B cell (primary cell): ENCODE measurements at regions not wholly inside any gene's neighbourhood (a gene's known extent, or its start where the extent isn't known, plus 50 kb on each side); places are given as distances from the start of the nearest gene placed in this dataset.

Source experiments
- ATAC-seq: fragments of 200-7000 bp; cut with Tn5 transposase; one replicate; pipeline ENCODE4 v1.10.0; 2021; ENCODE audit warnings: low read depth, mild to moderate bottlenecking, moderate number of reproducible peaks, moderate library complexity
- CTCF ChIA-PET: fragments of 350-600 bp; sonication (Branson Sonifier 250); formaldehyde crosslinking; loops from one replicate; lab custom pipeline; 2021; ENCODE audit warnings: antibody characterized with exemption, inconsistent platforms; lab: Charles Lee
- POLR2A ChIA-PET: fragments of 350-600 bp; sonication (Branson Sonifier 250); formaldehyde crosslinking; loops from one replicate; lab custom pipeline; 2021; ENCODE audit warnings: antibody characterized with exemption; lab: Charles Lee
- DNase-seq: peaks from one replicate; pipeline ENCODE4 v3.0.0; 2013
- H2AFZ ChIP-seq: 2 replicates; pipeline ENCODE4 v1.6.1; 2012; ENCODE audit warnings: mild to moderate bottlenecking, low read depth, low read length; ENCODE audit not compliant: insufficient read depth, poor library complexity, severe bottlenecking
- H3K27ac ChIP-seq, 2 donors: 1 replicate in 1 of 2; 2 replicates in 1 of 2; pipeline ENCODE4 v1.5.1; 2012 to 2013; ENCODE audit warnings: low read length in 2 of 2, mild to moderate bottlenecking in 2 of 2, moderate library complexity in 1 of 2
- H3K27me3 ChIP-seq, 4 experiments: fragments of 200-600 bp in 1 of 4; sonication (generic) in 1 of 4; replicated peaks in 1 of 4; 1 replicate in 2 of 4; 2 replicates in 2 of 4; pipeline versions ENCODE4 v1.6.1 to v1.7.0; 2013 to 2016; ENCODE audit warnings: low read length in 3 of 4, mild to moderate bottlenecking in 2 of 4, mixed read lengths in 1 of 4, moderate library complexity in 1 of 4; ENCODE audit not compliant: insufficient read depth in 4 of 4, control insufficient read depth in 3 of 4; ENCODE audit errors: control extremely low read depth in 1 of 4
- H3K36me3 ChIP-seq, 2 experiments: replicated peaks in 1 of 2; 1 replicate in 1 of 2; 2 replicates in 1 of 2; pipeline versions ENCODE4 v1.6.1 to v1.7.1; 2013; ENCODE audit warnings: low read length in 1 of 2; ENCODE audit not compliant: insufficient read depth in 2 of 2, control insufficient read depth in 1 of 2; ENCODE audit errors: control extremely low read depth in 1 of 2, extremely low read depth in 1 of 2
- H3K4me1 ChIP-seq, 2 donors: fragments of 200-600 bp in 1 of 2; sonication (generic) in 1 of 2; 1 replicate in 1 of 2; 2 replicates in 1 of 2; pipeline versions ENCODE4 v1.5.1 to v1.6.1; 2013 to 2017; ENCODE audit warnings: low read length in 2 of 2; ENCODE audit not compliant: control insufficient read depth in 2 of 2, insufficient read depth in 2 of 2
- H3K4me2 ChIP-seq: replicated peaks from 2 replicates; pipeline ENCODE3; 2012; ENCODE audit warnings: mild to moderate bottlenecking, low read depth, low read length; ENCODE audit not compliant: poor library complexity, severe bottlenecking
- H3K4me3 ChIP-seq, 5 experiments: fragments of 200-600 bp in 1 of 5; sonication (generic) in 1 of 5; 1 replicate in 3 of 5; 2 replicates in 2 of 5; pipeline versions ENCODE4 v1.5.1 to v1.7.0; 2011 to 2016; ENCODE audit warnings: low read length in 4 of 5, mild to moderate bottlenecking in 4 of 5, low read depth in 2 of 5, control low read depth in 1 of 5, moderate library complexity in 1 of 5; ENCODE audit not compliant: insufficient read depth in 1 of 5; ENCODE audit errors: control extremely low read depth in 1 of 5, extremely low read depth in 1 of 5
- H3K79me2 ChIP-seq: fragments of 200-600 bp; sonication (generic); one replicate; pipeline ENCODE4 v1.6.0; 2016; ENCODE audit warnings: low read length; ENCODE audit not compliant: control insufficient read depth, insufficient read depth
- H3K9ac ChIP-seq: fragments of 200-600 bp; sonication (generic); 2 replicates; pipeline ENCODE4 v1.6.1; 2017; ENCODE audit warnings: mild to moderate bottlenecking, low read length, moderate library complexity
- H3K9me3 ChIP-seq, 3 donors: one replicate each; pipeline versions ENCODE4 v1.6.1 to v1.7.1; 2013; ENCODE audit warnings: low read length in 2 of 3; ENCODE audit not compliant: control insufficient read depth in 2 of 3, insufficient read depth in 1 of 3; ENCODE audit errors: control extremely low read depth in 1 of 3
- H4K20me1 ChIP-seq: 2 replicates; pipeline ENCODE4 v1.6.0; 2012; ENCODE audit warnings: mild to moderate bottlenecking, low read length; ENCODE audit not compliant: insufficient read depth, control insufficient read depth, poor library complexity, severe bottlenecking
- H3K27ac Mint-ChIP-seq: one replicate; pipeline ENCODE4 v1.8.0; 2021; ENCODE audit warnings: mixed read lengths
- H3K27me3 Mint-ChIP-seq: one replicate; pipeline ENCODE4 v1.8.0; 2021; ENCODE audit warnings: mixed read lengths
- H3K4me1 Mint-ChIP-seq: one replicate; pipeline ENCODE4 v1.8.0; 2021; ENCODE audit warnings: mixed read lengths
- H3K4me3 Mint-ChIP-seq: one replicate; pipeline ENCODE4 v1.8.0; 2021; ENCODE audit warnings: mixed read lengths
- H3K9me3 Mint-ChIP-seq: one replicate; pipeline ENCODE4 v1.8.0; 2022; ENCODE audit warnings: mixed read lengths; ENCODE audit not compliant: insufficient read depth
- CTCF ChIP-seq: fragments of 200-600 bp; IDR thresholded peaks from one replicate; pipeline ENCODE4 v1.8.0; 2022; ENCODE audit warnings: antibody characterized with exemption, mild to moderate bottlenecking
- EZH2 ChIP-seq: IDR thresholded peaks from 2 replicates; pipeline ENCODE4 v1.6.1; 2012; ENCODE audit warnings: borderline replicate concordance, low read depth, mild to moderate bottlenecking, moderate library complexity, low read length; ENCODE audit not compliant: insufficient read depth, poor library complexity, severe bottlenecking
- WGBS: methylation state at CpG from one replicate; pipeline ENCODE4 v1.1.5; 2013; ENCODE audit warnings: missing lambda C conversion rate; ENCODE audit not compliant: insufficient coverage; 5-methylcytosine and 5-hydroxymethylcytosine counted together
- intact Hi-C: fragments of 100-400 bp; cut with micrococcal nuclease; formaldehyde crosslinking; loops from one replicate; pipeline ENCODE4 v1.10.0; 2022

GRCh38 chr13:105785436-105785835 is 750.0 kb downstream of the EFNB2 start:
- intact Hi-C loops: no loop called here
- no peaks in the 10 kb centered on the region for H3K36me3 ChIP-seq
- no peak for TF ChIP-seq CTCF
- TF ChIP-seq EZH2: no peak
- no peak overlapping the region for H3K27ac Mint-ChIP-seq
- H2AFZ ChIP-seq: no peak overlapping the region
- DNase-seq (no peak), ATAC-seq (no peak)
- H3K4me2 ChIP-seq: no peak overlapping the region
- POLR2A ChIA-PET: no interaction called here
- H3K4me3 ChIP-seq: no peak overlapping the region
- H3K27me3 Mint-ChIP-seq: no peaks in the 10 kb centered on the region
- no peaks in the 10 kb centered on the region for H3K9me3 ChIP-seq
- H3K79me2 ChIP-seq: no peaks in the 10 kb centered on the region
- H3K4me3 Mint-ChIP-seq: no peak overlapping the region
- CTCF ChIA-PET: no interaction called here
- no peak overlapping the region for H3K27ac ChIP-seq
- WGBS: no CpG with 5 or more reads among the region's 2 CpGs
- no peaks in the 10 kb centered on the region for H4K20me1 ChIP-seq
- H3K4me1 ChIP-seq: no peaks in the 10 kb centered on the region
- H3K27me3 ChIP-seq: no peaks in the 10 kb centered on the region
- peaks cover 5% of the 10 kb centered on the region for H3K9me3 Mint-ChIP-seq
- no peaks in the 10 kb centered on the region for H3K4me1 Mint-ChIP-seq
- no peak overlapping the region for H3K9ac ChIP-seq

- intact Hi-C loops: no loop called here
- H3K4me1 Mint-ChIP-seq: no peaks in the 10 kb centered on the region
- POLR2A ChIA-PET: no interaction called here
Observed at GRCh38 chr13:105783261-105783660, 752.2 kb downstream of the EFNB2 start.

More at GRCh38 chr13:105783261-105783660, 752.2 kb downstream of the EFNB2 start:
- Histone ChIP-seq H3K27ac (no peak overlapping the region), H3K4me1 (no peaks in the 10 kb centered on the region), H3K36me3 (no peaks in the 10 kb centered on the region), H3K4me3 (no peak overlapping the region), H3K27me3 (no peaks in the 10 kb centered on the region), H3K79me2 (no peaks in the 10 kb centered on the region), H3K9me3 (no peaks in the 10 kb centered on the region), H2AFZ (no peak overlapping the region), H4K20me1 (no peaks in the 10 kb centered on the region), H3K4me2 (no peak overlapping the region), H3K9ac (no peak overlapping the region)
- WGBS: no CpG with 5 or more reads among the region's 1 CpG
- no peak overlapping the region for H3K4me3 Mint-ChIP-seq
- DNase-seq (no peak), ATAC-seq (no peak)
- CTCF ChIA-PET: no interaction called here
- H3K27ac Mint-ChIP-seq: no peak overlapping the region
- peaks cover 5% of the 10 kb centered on the region for H3K9me3 Mint-ChIP-seq
- TF ChIP-seq EZH2: no peak
- TF ChIP-seq CTCF: no peak
- H3K27me3 Mint-ChIP-seq: no peaks in the 10 kb centered on the region
